Ishikawa (cell line): ENCODE measurements at regions not wholly inside any gene's neighbourhood (a gene's known extent, or its start where the extent isn't known, plus 50 kb on each side); places are given as distances from the start of the nearest gene placed in this dataset.

Source experiments
- CREB1 ChIP-seq: IDR thresholded peaks from 2 replicates; pipeline ENCODE4 v1.6.1; 2012; ENCODE audit warnings: low read depth
- EP300 ChIP-seq: IDR thresholded peaks from 2 replicates; pipeline ENCODE4 v1.6.1; 2012; ENCODE audit warnings: borderline replicate concordance

DNA sequence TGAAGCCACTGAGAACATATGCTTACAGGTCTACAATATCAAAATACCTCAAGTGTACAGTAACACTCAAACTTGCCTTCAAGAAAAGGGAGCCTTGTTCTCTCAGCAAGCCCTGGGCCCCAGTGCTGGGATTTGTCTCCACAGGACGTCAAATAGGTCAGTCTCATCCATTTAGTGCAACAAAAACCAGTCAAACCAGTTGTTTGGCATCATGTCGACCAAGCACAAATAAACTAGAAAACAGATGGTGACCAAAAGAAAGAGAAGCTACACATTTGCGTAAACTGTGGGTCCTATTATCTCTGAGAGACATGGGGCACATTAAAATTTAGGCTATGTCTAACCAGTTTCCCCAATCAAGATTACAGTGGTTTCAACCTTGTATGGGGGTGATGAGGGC, 182.6 kb upstream of the PKDCC start:
- TF ChIP-seq CREB1 (no peak), EP300 (no peak)
